Hepatic stellate cell (primary cell): ENCODE measurements at regions not wholly inside any gene's neighbourhood (a gene's known extent, or its start where the extent isn't known, plus 50 kb on each side); places are given as distances from the start of the nearest gene placed in this dataset.

Experiments
- DNase-seq: peaks from one replicate; pipeline ENCODE4 v3.0.0; 2011; ENCODE audit warnings: low spot score

- DNase-seq = peak; percentile 34
These were observed 51.9 kb upstream of the USP47 start for GRCh38 chr11:11789735-11790369.

GRCh38 chr11:11788063-11788710 is 53.6 kb upstream of the USP47 start:
- no peak for DNase-seq

- DNase-seq = peak; percentile 39
These were observed 54.3 kb upstream of the USP47 start for GRCh38 chr11:11787305-11788062.

GRCh38 chr11:11786771-11787170 is 55.0 kb upstream of the USP47 start:
- DNase-seq = peak; percentile 9

- DNase-seq = no peak
These were observed 55.5 kb upstream of the USP47 start for GRCh38 chr11:11786234-11786633.

GRCh38 chr11:11782532-11783110 is 59.2 kb upstream of the USP47 start:
- no peak for DNase-seq

- no peak for DNase-seq
These were observed 60.9 kb upstream of the USP47 start for GRCh38 chr11:11780858-11781257.

- DNase-seq = no peak
These were observed 61.8 kb upstream of the USP47 start for GRCh38 chr11:11779975-11780374.

GRCh38 chr11:11777897-11778296 is 63.9 kb upstream of the USP47 start:
- no peak for DNase-seq

- DNase-seq = no peak
These were observed 65.1 kb upstream of the USP47 start for GRCh38 chr11:11776714-11777113.

- no peak for DNase-seq
These were observed 66.8 kb upstream of the USP47 start for GRCh38 chr11:11774928-11775327.

GRCh38 chr11:11772865-11773515 is 68.8 kb upstream of the USP47 start:
- no peak for DNase-seq

- no peak for DNase-seq
These were observed 70.8 kb upstream of the USP47 start for GRCh38 chr11:11770921-11771486.

- no peak for DNase-seq
These were observed 71.5 kb upstream of the USP47 start for GRCh38 chr11:11770296-11770695.

GRCh38 chr11:11769782-11770181 is 72.0 kb upstream of the USP47 start:
- DNase-seq = no peak

GRCh38 chr11:11769362-11769761 is 72.4 kb upstream of the USP47 start:
- no peak for DNase-seq

- no peak for DNase-seq
These were observed 77.4 kb upstream of the USP47 start for GRCh38 chr11:11764423-11764803.

- no peak for DNase-seq
These were observed 77.9 kb upstream of the USP47 start for GRCh38 chr11:11763796-11764422.

- DNase-seq = no peak
These were observed 80.9 kb upstream of the USP47 start for GRCh38 chr11:11760838-11761237.

GRCh38 chr11:11758603-11759196 is 83.1 kb upstream of the USP47 start:
- DNase-seq = no peak

GRCh38 chr11:11757909-11758308 is 83.9 kb upstream of the USP47 start:
- DNase-seq = no peak
